A204.1 (cell line): ENCODE measurements at regions not wholly inside any gene's neighbourhood (a gene's known extent, or its start where the extent isn't known, plus 50 kb on each side); places are given as distances from the start of the nearest gene placed in this dataset.
A peak's percentile ranks its signal among the peaks of the same experiment; 100 is the strongest.
"Not testable (repeated sequence)": the region's sequence is repeated elsewhere in the genome, so short reads cannot be mapped to it uniquely, and the experiment has no call there.

Experiments used
- FAIRE-seq: peaks from 2 replicates; lab custom pipeline; 2012; peaks lifted over from hg19 to GRCh38; lab: Jason Lieb, UNC

DNA sequence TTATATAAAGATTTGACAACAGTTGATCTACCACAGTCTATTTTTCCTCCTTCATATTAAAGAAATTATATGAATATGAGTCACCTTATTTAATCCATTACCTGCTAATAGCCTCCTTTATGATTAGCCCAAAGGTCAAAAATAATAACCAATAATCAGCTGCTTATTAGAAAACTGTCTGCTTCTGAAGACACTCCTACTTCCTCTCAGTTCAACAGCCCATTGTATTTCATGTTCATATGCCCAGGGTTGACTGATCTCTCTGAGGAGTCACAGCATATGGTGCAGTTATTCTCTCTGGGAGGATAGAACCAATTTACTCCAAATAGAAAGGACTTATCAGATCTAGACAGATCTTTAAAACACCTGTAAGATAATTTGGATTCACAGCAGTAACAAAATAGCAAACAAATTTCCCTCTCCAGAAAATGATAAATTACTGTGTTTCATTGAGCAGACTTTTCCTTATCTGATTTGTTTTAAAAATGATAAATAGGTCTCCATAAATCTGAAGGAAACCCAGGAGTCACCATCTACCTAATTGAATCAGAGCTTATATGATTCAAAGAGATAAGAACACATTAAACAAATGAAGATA is 180.4 kb upstream of the ITGA1 start:
- no peak for FAIRE-seq

DNA sequence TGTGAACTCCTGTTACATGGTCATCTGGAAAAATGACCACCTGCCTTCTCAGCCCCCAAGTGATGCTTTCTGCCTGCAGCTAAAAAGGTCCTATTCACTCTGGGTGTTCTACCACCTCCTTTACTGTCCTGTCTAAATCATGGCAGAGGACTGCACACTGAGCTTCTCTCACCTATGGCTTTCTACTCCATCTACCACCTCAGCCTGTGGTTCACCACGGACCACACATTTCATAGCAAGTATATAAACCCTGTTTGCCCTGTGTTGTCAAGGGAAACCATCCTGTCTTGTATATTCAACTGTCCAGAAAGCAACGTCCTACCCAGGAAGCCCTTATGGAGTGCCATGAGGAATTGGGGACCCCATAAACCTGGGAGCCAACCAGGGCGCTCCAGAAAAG is 167.4 kb upstream of the ITGA1 start:
- no peak for FAIRE-seq

DNA sequence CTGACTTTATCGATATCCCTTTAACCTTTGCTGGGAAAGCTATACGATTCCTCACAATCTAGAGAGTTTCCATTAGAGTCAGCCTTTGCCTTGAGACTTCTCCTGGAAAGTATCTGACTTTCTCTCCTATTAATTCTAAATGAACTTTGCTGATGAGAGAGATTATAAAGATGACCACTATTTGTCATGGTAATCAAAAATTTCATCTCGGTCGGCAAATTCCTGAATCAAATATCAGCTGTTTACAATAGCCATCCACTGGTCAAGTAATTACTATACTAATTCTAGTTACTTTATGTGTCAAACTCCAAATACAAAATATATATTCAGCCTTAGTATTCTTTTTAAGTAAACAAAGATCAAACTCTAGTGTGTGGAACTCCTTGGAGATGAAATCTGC is 164.4 kb upstream of the ITGA1 start:
- no peak for FAIRE-seq

DNA sequence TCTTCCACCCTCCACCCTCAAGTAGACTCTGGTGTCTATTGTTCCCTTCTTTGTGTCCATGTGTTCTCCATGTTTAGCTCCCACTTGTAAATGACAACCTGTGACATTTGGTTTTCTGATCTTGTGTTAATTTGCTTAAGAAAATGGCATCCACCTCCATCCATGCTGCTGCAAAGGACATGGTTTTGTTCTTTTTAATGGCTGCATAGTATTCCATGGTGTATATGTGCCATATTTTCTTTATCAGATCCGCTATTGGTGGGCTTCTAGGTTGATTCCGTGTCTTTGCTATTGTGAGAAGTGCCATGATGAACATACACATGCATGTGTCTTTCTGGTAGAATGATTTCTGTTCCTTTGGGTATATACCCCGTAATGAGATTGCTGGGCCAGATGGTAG is 163.4 kb upstream of the ITGA1 start:
- FAIRE-seq, result no peak

DNA sequence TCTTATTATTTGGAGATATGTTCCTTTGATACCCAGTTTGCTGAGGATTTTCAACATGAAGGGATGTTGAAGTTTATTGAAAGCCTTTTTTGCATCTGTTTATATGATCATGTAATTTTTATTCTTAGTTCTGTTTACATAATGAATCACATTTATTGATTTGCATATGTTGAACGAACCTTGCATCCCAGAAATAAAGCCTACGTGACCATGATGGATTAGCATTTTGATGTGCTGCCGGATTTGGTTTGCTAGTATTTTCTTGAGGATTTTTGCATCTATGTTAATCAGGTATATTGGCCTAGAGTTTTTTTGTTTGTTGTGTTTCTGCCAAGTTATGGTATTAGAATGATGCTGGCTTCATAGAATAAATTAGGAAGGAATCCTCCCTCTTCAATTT is 161.4 kb upstream of the ITGA1 start:
- no peak for FAIRE-seq

DNA sequence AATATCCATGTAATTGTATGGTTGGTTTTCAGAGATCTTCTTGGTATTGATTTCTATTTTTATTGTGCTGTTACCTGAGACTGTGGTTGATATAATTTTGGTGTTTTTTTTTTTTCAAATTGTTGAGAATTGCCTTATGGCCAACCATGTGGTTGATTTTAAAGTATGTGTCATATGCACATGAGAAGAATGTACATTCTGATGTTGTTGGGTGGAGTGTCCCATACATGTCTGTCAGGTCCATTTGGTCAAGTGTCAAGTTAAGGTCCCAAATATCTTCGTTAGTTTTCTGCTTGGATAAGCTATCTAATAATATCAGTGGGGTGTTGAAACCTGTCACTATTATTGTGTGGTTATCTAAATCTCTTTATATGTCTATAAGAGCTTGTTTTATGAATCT is 160.0 kb upstream of the ITGA1 start:
- FAIRE-seq, result no peak

DNA sequence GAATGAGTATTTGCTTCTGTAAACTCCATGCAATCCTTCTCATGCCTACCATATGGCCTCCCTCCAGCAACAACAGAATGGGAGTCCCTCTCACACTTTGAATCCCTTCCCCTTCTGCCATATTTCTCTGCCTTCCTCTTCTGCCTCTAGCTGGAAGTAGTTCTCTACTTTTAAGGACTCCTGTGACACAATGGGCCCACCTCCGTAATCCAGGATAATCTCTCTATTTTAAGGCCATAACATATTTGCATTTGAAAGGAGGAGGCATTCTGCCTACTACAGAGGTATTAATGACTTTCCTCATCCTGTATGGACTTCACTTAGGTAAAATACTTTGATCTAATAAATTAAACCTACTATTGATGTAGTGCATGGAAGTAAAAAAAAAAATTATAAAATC is 155.4 kb upstream of the ITGA1 start:
- no peak for FAIRE-seq

DNA sequence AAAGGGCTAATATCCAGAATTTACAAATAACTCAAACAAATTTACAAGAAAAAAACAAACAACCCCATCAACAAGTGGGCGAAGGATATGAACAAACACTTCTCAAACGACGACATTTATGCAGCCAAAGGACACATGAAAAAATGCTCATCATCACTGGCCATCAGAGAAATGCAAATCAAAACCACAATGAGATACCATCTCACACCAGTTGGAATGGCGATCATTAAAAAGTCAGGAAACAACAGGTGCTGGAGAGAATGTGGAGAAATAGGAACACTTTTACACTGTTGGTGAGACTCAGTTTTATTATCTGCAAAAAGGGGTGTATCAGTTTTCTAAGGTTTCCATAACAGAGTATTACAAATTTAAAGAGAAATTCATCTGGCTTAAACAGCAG is 153.5 kb upstream of the ITGA1 start:
- FAIRE-seq, result not testable (repeated sequence)

DNA sequence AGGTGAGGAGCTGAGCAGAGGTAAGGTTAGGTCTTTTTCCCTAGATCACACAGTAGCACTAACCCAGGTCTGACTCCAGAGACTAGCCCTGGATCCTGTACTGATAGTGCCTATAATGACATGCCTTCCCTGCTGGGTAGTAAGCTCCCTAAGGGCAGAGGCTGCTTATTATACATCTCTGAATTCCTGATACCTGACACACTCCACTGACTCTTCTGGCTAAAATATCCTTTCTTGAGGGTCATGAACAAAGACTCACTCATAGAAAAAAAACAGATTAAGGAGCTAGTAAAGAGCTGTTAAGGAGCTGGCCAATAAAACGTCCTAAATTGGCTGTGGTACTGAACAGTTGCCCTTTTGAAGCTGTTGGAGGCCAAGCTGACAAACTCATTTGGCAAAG is 149.0 kb upstream of the ITGA1 start:
- no peak for FAIRE-seq

DNA sequence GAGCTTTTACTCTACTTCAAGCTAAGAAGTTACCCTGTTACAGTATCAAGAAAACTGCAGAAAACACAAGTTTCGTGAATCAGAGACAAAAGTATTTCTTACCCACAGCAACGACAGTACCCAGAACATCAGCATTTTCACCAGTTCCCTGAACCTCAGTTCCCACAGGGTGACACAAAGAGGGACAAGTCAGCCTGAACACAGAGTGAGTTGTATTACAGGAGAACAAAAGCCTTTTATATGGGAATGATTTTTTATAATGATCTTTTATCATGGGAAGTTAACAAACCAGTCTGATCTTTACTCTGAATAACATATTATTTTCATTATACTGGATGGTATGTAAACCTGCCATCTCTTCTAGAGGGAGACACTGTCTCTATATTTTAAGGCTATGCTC is 139.0 kb upstream of the ITGA1 start:
- no peak for FAIRE-seq

DNA sequence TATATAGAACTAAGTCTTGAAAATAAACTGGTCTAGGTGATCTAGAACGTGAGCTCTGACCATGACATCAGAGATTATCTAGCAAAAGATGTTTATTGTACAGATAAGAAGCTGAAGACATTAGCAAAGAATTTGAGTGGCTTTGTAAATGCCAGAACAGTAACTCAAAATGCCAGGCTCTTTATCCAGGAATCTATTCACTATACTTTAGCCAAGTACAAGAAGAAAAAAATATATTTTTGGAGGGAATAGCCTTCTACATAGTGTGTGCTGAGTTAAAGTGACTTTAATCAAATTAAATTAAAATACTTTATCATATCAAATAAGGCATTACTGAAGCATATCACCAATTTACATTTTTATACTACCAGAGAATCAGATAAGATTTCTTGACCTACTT is 132.6 kb upstream of the ITGA1 start:
- no peak for FAIRE-seq

DNA sequence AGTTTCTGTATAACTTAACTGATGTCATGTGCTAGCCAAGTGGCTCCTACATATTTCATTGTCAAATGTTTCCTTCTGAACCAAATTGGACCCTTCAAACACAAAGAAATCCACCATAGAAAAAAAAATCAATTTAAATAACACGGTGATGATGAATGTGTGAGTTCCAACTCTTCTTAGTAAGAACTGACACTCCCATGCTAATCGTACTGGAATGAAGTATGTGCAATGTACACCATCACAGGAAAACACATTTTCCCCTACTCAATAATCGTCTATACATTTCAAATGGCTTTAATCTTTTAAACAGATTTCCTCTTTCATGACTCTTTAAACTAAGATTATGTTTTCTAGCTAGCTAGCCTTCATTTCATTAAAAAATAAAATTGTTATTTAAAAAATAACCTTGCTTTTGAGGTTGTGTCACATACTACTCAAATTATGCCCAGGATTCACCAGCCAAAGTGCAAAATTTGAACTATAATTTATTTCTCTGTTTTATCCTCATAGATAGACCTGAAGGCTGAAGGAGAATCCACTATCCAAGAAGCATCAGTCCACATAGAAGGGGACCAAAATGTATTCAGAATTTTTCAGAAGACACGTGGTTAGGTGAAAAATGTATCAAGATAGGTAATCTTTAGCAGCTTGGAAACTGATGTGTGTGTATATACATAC is 131.0 kb upstream of the ITGA1 start:
- no peak for FAIRE-seq

DNA sequence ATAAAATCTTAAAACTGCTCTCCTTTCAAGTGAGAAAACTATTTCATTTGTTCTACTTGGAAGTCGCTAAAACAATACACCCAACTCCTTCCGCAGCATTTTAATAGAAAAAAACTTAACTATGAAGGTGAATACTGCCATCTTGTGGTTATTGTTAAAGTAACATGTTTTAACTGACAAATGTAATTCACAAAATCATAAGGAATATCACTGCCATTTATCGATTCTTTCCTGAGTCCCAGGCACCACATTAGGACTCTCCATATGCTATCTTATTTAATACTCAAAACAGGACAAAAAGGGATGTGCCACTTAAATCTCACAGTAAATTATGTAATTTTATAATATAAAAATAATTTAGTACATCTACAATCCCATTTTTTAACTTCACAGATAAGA is 130.5 kb upstream of the ITGA1 start:
- peak; percentile 90 for FAIRE-seq

DNA sequence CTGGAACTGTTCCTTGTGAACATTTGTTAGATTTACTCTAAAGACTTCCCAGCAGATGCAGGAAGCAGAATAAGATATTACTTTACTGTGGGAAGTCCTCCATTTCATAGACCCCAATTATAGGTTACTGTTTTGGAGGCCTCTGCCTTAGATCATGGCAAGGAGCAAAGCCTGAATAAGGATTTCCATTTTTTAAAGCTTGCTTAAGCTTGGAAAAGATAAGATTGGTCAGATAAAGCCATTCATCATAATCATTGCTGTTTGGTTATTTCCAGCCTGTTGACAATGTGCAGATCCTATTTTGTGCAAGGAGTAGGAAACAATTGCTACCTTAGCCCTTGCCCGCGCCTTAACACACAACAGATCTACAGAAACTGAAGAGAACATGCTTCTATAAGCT is 129.5 kb upstream of the ITGA1 start:
- FAIRE-seq, result no peak

DNA sequence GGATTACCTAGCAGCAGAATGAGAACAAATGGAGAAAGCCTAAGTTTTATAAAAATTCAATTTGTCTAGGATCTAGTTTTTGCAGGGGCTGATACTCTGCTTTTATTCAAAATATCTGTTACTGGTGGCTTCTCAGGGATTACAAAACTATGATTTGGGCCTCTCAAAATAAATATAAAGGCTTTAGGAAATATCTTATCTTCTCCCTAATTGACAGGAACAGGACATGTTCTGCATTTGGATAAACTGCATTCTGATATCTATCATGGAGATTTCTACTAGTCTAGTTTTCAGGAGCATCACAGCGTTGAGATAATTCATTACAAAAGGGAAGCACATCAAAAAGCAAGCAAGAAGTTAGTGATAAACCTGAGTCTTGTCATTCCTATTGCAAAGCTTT is 127.1 kb upstream of the ITGA1 start:
- no peak for FAIRE-seq

DNA sequence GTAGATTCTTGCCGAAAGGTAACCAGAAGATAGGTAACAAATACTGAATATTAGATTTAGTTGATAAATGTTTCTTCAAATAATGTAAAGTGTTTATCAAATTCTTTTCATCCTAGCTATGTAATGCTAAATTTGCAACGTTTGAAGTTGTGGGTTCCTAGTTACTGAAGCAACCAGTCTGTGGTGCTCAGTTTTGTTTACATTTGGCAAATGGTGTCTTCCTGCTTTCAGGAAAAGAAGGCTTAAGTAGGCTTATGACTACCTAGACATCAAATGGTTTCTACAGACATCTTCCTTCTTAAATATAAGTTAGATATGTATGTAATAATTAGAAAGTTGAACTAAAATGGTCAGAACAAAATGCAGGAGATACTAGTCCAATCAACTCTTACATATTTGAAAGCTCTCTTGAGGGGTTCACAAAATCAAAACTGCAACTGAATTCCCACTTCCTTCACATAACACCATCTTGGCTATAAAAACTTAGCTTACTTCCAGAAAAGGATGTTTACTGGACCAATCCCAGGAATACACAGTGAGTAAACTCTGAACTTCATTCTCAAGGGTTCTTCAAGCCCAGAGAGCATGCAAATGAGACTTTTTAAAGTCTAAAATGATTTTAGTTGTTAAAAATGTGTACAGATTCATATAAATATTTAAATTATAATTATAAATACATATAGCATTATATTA is 125.7 kb upstream of the ITGA1 start:
- FAIRE-seq, result no peak

DNA sequence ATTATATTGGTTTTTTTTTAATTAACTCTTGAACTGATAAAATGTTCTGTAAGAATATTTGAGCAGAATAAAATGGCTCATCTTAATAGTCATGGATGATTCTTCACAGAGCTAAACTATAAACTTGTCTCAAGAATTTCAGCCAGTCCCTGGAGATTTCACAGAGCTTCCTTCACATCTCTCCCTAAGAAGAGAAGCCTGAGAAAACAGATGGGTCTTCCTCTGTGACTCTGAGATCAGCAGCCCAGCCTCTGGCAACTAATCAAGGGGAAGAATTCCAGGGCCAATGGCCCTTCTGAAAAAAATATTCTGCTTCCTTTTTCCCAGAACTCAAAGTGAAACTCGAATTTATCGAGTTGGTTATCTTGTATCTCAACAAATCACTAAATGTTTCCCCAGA is 122.2 kb upstream of the ITGA1 start:
- FAIRE-seq, result no peak

DNA sequence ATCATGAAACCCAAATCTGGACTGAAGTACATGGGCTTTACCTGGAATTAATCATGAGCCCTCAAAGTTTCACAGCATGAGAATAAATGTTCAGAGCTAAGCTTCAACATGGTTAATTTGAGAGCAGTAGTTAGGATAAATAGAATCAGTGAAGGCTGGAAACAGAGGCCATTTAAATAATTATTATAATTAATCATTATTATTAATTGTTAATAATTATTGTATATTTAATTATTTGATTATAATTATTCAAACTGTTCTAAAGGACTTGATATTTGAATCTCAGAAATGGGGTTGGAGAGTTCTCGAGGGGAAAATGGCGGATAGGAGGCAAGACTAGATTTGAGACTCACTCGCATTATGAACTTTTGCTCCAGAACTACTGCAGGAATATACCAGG is 119.6 kb upstream of the ITGA1 start:
- no peak for FAIRE-seq

DNA sequence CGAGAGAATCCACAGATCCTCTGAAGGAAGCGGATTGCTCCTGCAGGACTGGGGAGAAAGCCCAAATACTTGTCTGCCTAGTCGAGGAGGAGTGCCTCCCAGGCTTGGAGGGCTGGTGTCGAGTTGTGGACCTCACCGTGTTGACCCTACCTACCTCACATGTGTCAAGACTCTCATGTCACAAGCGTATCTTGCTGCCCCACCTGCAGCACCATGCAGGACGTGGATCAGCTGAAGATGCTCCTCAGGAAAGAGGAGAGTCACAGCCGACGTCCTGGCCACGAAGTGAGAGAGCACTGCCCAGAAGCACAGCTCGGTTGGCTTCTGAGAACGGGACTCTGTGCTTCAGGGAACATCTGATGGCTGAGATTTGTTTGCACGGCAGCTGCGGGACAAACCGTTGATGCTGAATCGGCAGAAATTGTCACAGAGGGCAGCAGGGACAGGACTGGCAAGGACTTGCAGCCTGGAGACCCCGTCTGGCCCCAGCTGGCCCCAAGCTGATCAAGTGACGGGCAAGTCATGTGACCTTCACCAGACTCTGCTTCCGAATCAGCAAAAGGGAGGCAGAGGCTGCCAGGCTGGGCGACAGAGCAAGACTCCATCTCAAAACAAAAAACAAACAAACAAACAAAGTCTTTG is 119.1 kb upstream of the ITGA1 start:
- FAIRE-seq, result no peak

DNA sequence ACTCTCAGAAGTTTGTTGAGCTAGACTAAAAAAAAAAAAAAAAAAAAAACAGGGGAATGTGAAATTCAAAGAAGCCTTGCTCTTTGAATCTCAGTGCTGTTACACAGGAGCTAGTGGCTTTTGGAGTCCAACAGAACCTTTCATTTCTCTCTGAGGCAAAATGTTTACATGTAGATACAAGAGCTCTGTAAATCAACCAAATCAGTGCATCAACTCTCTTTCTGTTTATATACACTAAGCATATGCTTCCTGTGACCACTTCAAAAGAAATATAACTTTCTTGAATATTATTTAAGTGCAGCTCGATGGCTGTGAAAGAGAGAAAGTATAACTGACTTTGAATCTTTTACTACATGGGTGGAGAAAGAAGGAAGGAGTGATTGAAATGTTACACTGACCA is 115.3 kb upstream of the ITGA1 start:
- no peak for FAIRE-seq

DNA sequence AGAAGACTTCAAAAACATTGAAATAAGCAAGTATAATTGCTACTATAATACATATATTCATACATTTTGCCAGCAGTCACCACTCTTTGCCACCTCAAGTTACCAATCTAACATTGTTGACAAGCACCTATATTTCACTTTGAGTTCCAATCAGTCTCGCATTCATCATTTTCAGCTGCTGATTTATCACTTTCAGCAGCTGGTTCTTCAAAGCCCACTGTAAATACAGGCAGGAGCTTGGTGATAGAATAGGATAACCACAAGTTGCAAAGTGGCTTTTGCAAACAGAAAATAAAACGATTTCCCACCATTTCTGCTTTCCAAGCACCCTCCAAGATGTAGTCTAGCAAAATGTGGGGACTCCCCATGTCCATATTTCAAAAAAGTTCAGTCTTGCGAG is 114.2 kb upstream of the ITGA1 start:
- FAIRE-seq, result no peak

DNA sequence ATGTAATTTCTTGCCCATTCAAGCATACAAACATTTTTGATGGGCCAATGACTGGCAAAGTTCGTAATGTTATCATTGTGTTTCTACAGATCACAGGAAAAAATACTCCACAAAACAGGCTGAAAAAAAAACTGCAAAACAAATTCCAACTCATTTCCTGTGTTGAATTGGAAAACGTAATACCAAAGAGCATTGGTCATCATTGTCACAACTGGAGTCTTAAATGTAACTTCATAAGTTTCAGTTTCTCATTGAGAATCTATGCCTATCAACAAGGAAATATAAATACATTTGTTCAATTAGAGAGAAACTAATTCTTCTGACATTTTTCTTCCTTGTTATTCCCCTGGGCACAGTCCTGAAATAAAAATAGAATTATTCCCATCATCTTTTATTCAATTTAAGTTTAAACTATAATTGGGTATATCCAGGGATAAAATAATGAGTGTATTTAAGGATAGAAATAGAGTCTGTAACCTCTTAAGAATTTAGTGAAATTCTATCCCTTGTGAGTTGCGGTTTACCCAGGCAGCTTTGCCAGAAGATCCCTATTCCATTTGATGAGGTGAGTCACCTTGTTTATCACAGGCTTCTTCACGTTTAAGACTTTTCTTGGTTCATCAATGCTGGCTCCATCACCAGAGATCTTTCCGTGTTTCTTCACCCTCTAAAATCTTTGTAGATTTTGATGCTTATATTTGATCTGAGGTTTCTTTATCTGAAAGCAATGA is 112.7 kb upstream of the ITGA1 start:
- no peak for FAIRE-seq

DNA sequence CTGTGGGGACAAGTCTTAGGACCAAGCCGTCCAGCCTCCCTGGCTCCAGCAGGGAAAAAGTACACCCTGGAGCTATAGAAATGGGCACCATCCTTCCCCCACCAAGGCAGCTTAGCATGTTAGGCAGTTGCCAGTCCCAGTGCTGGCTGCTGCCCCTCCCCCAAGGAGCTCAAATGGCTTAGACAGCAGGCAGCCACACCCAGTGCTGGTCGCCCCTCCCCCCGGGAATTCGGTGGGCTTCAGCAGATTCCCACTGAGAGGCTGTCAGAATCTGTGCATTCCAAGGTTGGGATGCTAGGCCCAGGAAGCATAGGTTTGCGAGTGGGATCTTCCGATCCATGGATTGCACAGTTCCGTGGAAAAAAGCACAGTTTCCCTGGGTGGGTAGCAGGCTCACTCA is 105.2 kb upstream of the ITGA1 start:
- no peak for FAIRE-seq
